Caco-2 (cell line): ENCODE measurements at regions not wholly inside any gene's neighbourhood (a gene's known extent, or its start where the extent isn't known, plus 50 kb on each side); places are given as distances from the start of the nearest gene placed in this dataset.

ENCODE experiments used
- BruUV-seq: library from RNA; stranded (reverse); fragments of 400-500 nt; replicated peaks from 2 replicates; lab custom pipeline; 2021; lab: Mats Ljungman, UMichigan
- CTCF ChIA-PET: fragments of 300-600 bp; sonication (Branson Sonifier 250); formaldehyde crosslinking; loops from one replicate; lab custom pipeline; 2022; ENCODE audit warnings: antibody characterized with exemption; lab: Charles Lee
- POLR2A ChIA-PET: fragments of 300-600 bp; sonication (Branson Sonifier 250); formaldehyde crosslinking; loops from one replicate; lab custom pipeline; 2022; ENCODE audit warnings: antibody characterized with exemption; lab: Charles Lee
- DNase-seq, 2 experiments: peaks; one replicate each; pipeline versions ENCODE4 v3.0.0 to v3.0.0-alpha.2; 2020 to 2022
- H3K27me3 ChIP-seq: replicated peaks from 2 replicates; pipeline ENCODE4 v1.6.0; 2011; ENCODE audit warnings: low read length; ENCODE audit not compliant: control insufficient read depth, insufficient read depth
- H3K36me3 ChIP-seq: 2 replicates; pipeline ENCODE4 v1.5.1; 2011; ENCODE audit warnings: low read length; ENCODE audit not compliant: control insufficient read depth, insufficient read depth
- H3K4me1 ChIP-seq: fragments of 250-450 bp; sonication (Bioruptor Pico); 2 replicates; pipeline ENCODE4 v1.5.1; 2020; ENCODE audit warnings: mild to moderate bottlenecking
- H3K4me3 ChIP-seq: 2 replicates; pipeline ENCODE4 v1.5.1; 2011; ENCODE audit warnings: low read depth, mild to moderate bottlenecking, control low read depth, low read length
- H3K9me3 ChIP-seq: fragments of 250-450 bp; sonication (Bioruptor Pico); 2 replicates; pipeline ENCODE4 v1.5.1; 2020; ENCODE audit warnings: mild to moderate bottlenecking, moderate library complexity
- H3K27ac Mint-ChIP-seq: one replicate; pipeline ENCODE4 v1.8.0; 2022; ENCODE audit warnings: mixed read lengths; ENCODE audit not compliant: unreplicated experiment
- H3K27me3 Mint-ChIP-seq: one replicate; pipeline ENCODE4 v1.8.0; 2022; ENCODE audit warnings: mixed read lengths; ENCODE audit not compliant: insufficient read depth, unreplicated experiment
- H3K36me3 Mint-ChIP-seq: one replicate; pipeline ENCODE4 v1.8.0; 2022; ENCODE audit warnings: mild to moderate bottlenecking, mixed read lengths; ENCODE audit not compliant: insufficient read depth, unreplicated experiment
- H3K4me1 Mint-ChIP-seq: one replicate; pipeline ENCODE4 v1.8.0; 2022; ENCODE audit warnings: low read depth, mixed read lengths; ENCODE audit not compliant: unreplicated experiment
- H3K4me3 Mint-ChIP-seq: one replicate; pipeline ENCODE4 v1.8.0; 2022; ENCODE audit warnings: mild to moderate bottlenecking, moderate library complexity, mixed read lengths; ENCODE audit not compliant: unreplicated experiment
- H3K9me3 Mint-ChIP-seq: one replicate; pipeline ENCODE4 v1.8.0; 2022; ENCODE audit warnings: mixed read lengths; ENCODE audit not compliant: unreplicated experiment
- intact Hi-C: fragments of 100-400 bp; cut with micrococcal nuclease; formaldehyde crosslinking; loops from one replicate; pipeline ENCODE4 v1.10.0; 2022; ENCODE audit not compliant: unreplicated experiment
- TF ChIP-seq, protein P1 (sequence below), 2 experiments: fragments of 200-600 bp in 1 of 2; IDR thresholded peaks; 1 replicate in 1 of 2; 2 replicates in 1 of 2; pipeline versions ENCODE4 v1.5.1 to v1.8.0; 2011 to 2022; ENCODE audit warnings: antibody characterized with exemption in 1 of 2, control low read depth in 1 of 2, inconsistent platforms in 1 of 2, low read depth in 1 of 2, low read length in 1 of 2, mild to moderate bottlenecking in 1 of 2, moderate library complexity in 1 of 2; ENCODE audit not compliant: insufficient read depth in 1 of 2, severe bottlenecking in 1 of 2, unreplicated experiment in 1 of 2

DNA sequence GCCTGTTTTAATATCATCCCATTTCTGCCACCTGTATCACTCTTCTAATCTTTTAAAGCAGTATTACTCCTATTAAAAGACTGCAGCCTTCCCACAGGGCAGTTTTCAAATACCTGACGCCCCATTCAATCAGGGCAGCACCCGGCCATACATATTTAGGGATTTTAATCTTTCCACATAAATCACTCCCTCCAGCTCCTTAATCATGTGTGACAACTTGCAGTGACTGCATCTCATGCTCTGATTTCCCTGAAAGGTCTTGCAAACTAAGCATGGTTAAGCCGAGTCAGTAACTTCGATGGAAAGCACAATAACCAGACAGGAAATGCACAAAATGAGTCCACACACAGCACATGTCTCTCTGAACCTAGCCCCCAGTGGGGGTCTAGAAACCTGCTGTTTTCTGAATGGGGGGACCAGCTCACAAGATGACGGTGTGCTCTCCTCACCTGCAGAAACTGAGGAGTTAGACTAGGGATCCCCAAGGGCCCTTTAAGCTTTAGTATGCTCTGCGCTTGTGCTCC is 116.9 kb upstream of the CREB1 start:
- TF ChIP-seq, protein P1, sequence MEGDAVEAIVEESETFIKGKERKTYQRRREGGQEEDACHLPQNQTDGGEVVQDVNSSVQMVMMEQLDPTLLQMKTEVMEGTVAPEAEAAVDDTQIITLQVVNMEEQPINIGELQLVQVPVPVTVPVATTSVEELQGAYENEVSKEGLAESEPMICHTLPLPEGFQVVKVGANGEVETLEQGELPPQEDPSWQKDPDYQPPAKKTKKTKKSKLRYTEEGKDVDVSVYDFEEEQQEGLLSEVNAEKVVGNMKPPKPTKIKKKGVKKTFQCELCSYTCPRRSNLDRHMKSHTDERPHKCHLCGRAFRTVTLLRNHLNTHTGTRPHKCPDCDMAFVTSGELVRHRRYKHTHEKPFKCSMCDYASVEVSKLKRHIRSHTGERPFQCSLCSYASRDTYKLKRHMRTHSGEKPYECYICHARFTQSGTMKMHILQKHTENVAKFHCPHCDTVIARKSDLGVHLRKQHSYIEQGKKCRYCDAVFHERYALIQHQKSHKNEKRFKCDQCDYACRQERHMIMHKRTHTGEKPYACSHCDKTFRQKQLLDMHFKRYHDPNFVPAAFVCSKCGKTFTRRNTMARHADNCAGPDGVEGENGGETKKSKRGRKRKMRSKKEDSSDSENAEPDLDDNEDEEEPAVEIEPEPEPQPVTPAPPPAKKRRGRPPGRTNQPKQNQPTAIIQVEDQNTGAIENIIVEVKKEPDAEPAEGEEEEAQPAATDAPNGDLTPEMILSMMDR (IDR thresholded peaks at IDR 0.05; ENCODE audit: insufficient read depth in 1 of 2, low read depth in 1 of 2, low read length in 1 of 2, severe bottlenecking in 1 of 2, unreplicated experiment in 1 of 2), result no peak
- Histone ChIP-seq H3K9me3 (no peaks in the 10 kb centered on the region), H3K4me1 (no peaks in the 10 kb centered on the region), H3K27me3 (no peaks in the 10 kb centered on the region), H3K36me3 (no peaks in the 10 kb centered on the region), H3K4me3 (no peak overlapping the region)
- no TSS peak for BruUV-seq
- Mint-ChIP-seq H3K36me3 (no peaks in the 10 kb centered on the region), H3K9me3 (no peaks in the 10 kb centered on the region), H3K4me1 (no peaks in the 10 kb centered on the region), H3K4me3 (no peak overlapping the region), H3K27me3 (peaks cover 4% of the 10 kb centered on the region), H3K27ac (no peak overlapping the region)
- ChIA-PET POLR2A (no interaction called here), CTCF (no interaction called here)
- intact Hi-C loops, result no loop called here
- DNase-seq, result no peak

DNA sequence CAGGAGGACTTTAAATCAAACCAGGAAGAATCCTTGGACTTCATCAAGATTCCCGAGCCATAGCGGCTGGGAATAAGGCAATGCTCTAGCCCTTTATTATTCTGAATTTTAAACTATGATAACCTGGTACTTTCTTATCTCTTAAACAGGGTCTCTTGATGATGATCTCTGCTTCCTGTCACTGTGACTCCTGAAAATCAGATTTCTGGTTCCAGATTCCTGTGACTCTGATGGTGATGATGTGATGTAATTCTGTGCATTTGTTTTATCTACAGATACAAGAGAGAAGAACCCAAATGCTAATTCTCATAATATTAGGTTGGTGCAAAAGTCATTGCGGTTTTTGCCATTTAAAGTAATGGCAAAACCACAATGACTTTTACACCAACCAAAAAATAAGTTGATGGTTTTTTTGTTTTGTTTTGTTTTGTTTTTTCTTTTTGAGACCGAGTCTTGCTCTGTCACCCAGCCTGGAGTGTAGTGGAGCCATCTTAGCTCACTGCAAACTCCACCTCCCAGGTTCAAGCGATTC is 116.3 kb upstream of the CREB1 start:
- Histone ChIP-seq H3K4me3 (no peak overlapping the region), H3K36me3 (no peaks in the 10 kb centered on the region), H3K27me3 (no peaks in the 10 kb centered on the region), H3K4me1 (no peaks in the 10 kb centered on the region), H3K9me3 (no peaks in the 10 kb centered on the region)
- Mint-ChIP-seq H3K4me3 (no peak overlapping the region), H3K27ac (no peak overlapping the region), H3K36me3 (no peaks in the 10 kb centered on the region), H3K27me3 (peaks cover 4% of the 10 kb centered on the region), H3K9me3 (no peaks in the 10 kb centered on the region), H3K4me1 (no peaks in the 10 kb centered on the region)
- TF ChIP-seq, protein P1 (IDR thresholded peaks at IDR 0.05; ENCODE audit: insufficient read depth in 1 of 2, low read depth in 1 of 2, low read length in 1 of 2, severe bottlenecking in 1 of 2, unreplicated experiment in 1 of 2), result no peak
- intact Hi-C loops, result no loop called here
- ChIA-PET POLR2A (no interaction called here), CTCF (no interaction called here)
- no peak for DNase-seq
- no TSS peak for BruUV-seq

DNA sequence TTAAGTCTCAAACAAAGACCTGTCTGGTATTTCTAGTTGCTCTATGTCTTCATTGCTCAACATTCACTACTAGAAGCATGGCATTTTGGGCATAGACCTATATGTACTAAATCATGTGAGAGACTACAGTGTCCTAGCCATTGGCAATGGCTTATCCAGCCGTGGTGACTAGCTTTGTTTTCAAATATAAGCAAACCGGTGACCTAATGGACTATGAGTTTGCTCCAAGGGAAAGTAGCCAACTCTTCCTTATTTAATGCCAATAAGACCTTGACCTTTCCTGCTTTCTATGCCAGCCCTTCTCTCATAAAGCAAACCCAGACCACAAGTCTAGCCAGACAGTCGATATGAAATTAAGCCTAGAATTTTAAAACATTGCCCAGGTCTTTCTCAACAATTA is 113.7 kb upstream of the CREB1 start:
- POLR2A ChIA-PET, result no interaction called here
- H3K4me1 ChIP-seq, result no peaks in the 10 kb centered on the region
- Mint-ChIP-seq H3K27me3 (peaks cover 14% of the 10 kb centered on the region), H3K4me3 (no peak overlapping the region), H3K4me1 (no peaks in the 10 kb centered on the region), H3K27ac (no peak overlapping the region), H3K36me3 (no peaks in the 10 kb centered on the region), H3K9me3 (no peaks in the 10 kb centered on the region)
- TF ChIP-seq, protein P1 (IDR thresholded peaks at IDR 0.05; ENCODE audit: insufficient read depth in 1 of 2, low read depth in 1 of 2, low read length in 1 of 2, severe bottlenecking in 1 of 2, unreplicated experiment in 1 of 2), result no peak
- H3K4me3 ChIP-seq, result no peak overlapping the region
- no peaks in the 10 kb centered on the region for H3K9me3 ChIP-seq
- no TSS peak for BruUV-seq
- DNase-seq, result no peak
- intact Hi-C loops, result no loop called here
- no peaks in the 10 kb centered on the region for H3K36me3 ChIP-seq
- CTCF ChIA-PET, result no interaction called here
- no peaks in the 10 kb centered on the region for H3K27me3 ChIP-seq
